ENCODE measurements at regions not wholly inside any gene's neighbourhood (a gene's known extent, or its start where the extent isn't known, plus 50 kb on each side); places are given as distances from the start of the nearest gene placed in this dataset.

- DNase-seq (ENCODE audit: low spot score) = no peak
- 74% methylated on average over 8 of the region's 8 CpGs for WGBS (ENCODE audit: low lambda C conversion rate, missing lambda C conversion rate)
- Histone ChIP-seq H3K27ac (no peak overlapping the region), H3K4me3 (no peak overlapping the region), H3K9me3 (ENCODE audit: low read depth) (no peaks in the 10 kb centered on the region), H3K4me1 (ENCODE audit: insufficient read depth) (no peaks in the 10 kb centered on the region), H3K79me2 (no peaks in the 10 kb centered on the region), H3K27me3 (no peaks in the 10 kb centered on the region), H3K36me3 (replicated peaks; ENCODE audit: insufficient read depth, low read depth) (no peaks in the 10 kb centered on the region), H3K4me2 (no peak overlapping the region), H4K20me1 (ENCODE audit: insufficient read depth, poor library complexity, severe bottlenecking) (no peaks in the 10 kb centered on the region), H2AFZ (no peak overlapping the region), H3K9me2 (replicated peaks; ENCODE audit: insufficient read depth) (no peaks in the 10 kb centered on the region)
- no peak for TF ChIP-seq CTCF (IDR thresholded peaks at IDR 0.05; ENCODE audit: poor library complexity)
- no peak for TF ChIP-seq EZH2phosphoT487 (IDR thresholded peaks at IDR 0.05; ENCODE audit: low read depth, severe bottlenecking, unreplicated experiment)
- no peak for TF ChIP-seq EZH2 (IDR thresholded peaks at IDR 0.05; ENCODE audit: borderline replicate concordance)
Observed at GRCh38 chr2:2719781-2720180, 388.7 kb upstream of the MYT1L start.

GRCh38 chr2:2719015-2719414 lies 387.9 kb upstream of the MYT1L start:
- WGBS (ENCODE audit: low lambda C conversion rate, missing lambda C conversion rate) = 54% methylated on average over 6 of the region's 6 CpGs

GRCh38 chr2:2717406-2717805 lies 386.3 kb upstream of the MYT1L start:
- no peak overlapping the region for H3K4me3 ChIP-seq
- no peak for TF ChIP-seq EZH2phosphoT487 (IDR thresholded peaks at IDR 0.05; ENCODE audit: low read depth, severe bottlenecking, unreplicated experiment)
- TF ChIP-seq CTCF (IDR thresholded peaks at IDR 0.05; ENCODE audit: poor library complexity) = no peak
- no peak for TF ChIP-seq EZH2 (IDR thresholded peaks at IDR 0.05; ENCODE audit: borderline replicate concordance)

More at GRCh38 chr2:2719015-2719414, 387.9 kb upstream of the MYT1L start:
- peak; percentile 25 for DNase-seq (ENCODE audit: low spot score)
- Histone ChIP-seq H3K4me3 (no peak overlapping the region), H3K4me2 (no peak overlapping the region), H3K4me1 (ENCODE audit: insufficient read depth) (no peaks in the 10 kb centered on the region), H3K36me3 (replicated peaks; ENCODE audit: insufficient read depth, low read depth) (no peaks in the 10 kb centered on the region), H3K27ac (no peak overlapping the region), H4K20me1 (ENCODE audit: insufficient read depth, poor library complexity, severe bottlenecking) (no peaks in the 10 kb centered on the region), H3K9me3 (ENCODE audit: low read depth) (no peaks in the 10 kb centered on the region), H2AFZ (no peak overlapping the region), H3K79me2 (no peaks in the 10 kb centered on the region), H3K9me2 (replicated peaks; ENCODE audit: insufficient read depth) (no peaks in the 10 kb centered on the region), H3K27me3 (no peaks in the 10 kb centered on the region)
- TF ChIP-seq EZH2 (IDR thresholded peaks at IDR 0.05; ENCODE audit: borderline replicate concordance) = no peak
- TF ChIP-seq EZH2phosphoT487 (IDR thresholded peaks at IDR 0.05; ENCODE audit: low read depth, severe bottlenecking, unreplicated experiment) = no peak
- no peak for TF ChIP-seq CTCF (IDR thresholded peaks at IDR 0.05; ENCODE audit: poor library complexity)

GRCh38 chr2:2716771-2717170 lies 385.7 kb upstream of the MYT1L start:
- no peak overlapping the region for H3K27ac ChIP-seq
- no peak overlapping the region for H3K4me2 ChIP-seq
- no peaks in the 10 kb centered on the region for H3K27me3 ChIP-seq
- H3K4me1 ChIP-seq (ENCODE audit: insufficient read depth) = no peaks in the 10 kb centered on the region
- no peaks in the 10 kb centered on the region for H3K36me3 ChIP-seq (replicated peaks; ENCODE audit: insufficient read depth, low read depth)
- no peaks in the 10 kb centered on the region for H3K79me2 ChIP-seq
- no peak overlapping the region for H3K4me3 ChIP-seq
- DNase-seq (ENCODE audit: low spot score) = no peak
- no peaks in the 10 kb centered on the region for H4K20me1 ChIP-seq (ENCODE audit: insufficient read depth, poor library complexity, severe bottlenecking)
- H3K9me2 ChIP-seq (replicated peaks; ENCODE audit: insufficient read depth) = no peaks in the 10 kb centered on the region
- WGBS (ENCODE audit: low lambda C conversion rate, missing lambda C conversion rate) = 90% methylated on average over 10 of the region's 11 CpGs
- H3K9me3 ChIP-seq (ENCODE audit: low read depth) = no peaks in the 10 kb centered on the region
- no peak for TF ChIP-seq EZH2 (IDR thresholded peaks at IDR 0.05; ENCODE audit: borderline replicate concordance)
- TF ChIP-seq EZH2phosphoT487 (IDR thresholded peaks at IDR 0.05; ENCODE audit: low read depth, severe bottlenecking, unreplicated experiment) = no peak
- no peak for TF ChIP-seq CTCF (IDR thresholded peaks at IDR 0.05; ENCODE audit: poor library complexity)
- H2AFZ ChIP-seq = no peak overlapping the region

More at GRCh38 chr2:2717406-2717805, 386.3 kb upstream of the MYT1L start:
- Histone ChIP-seq H3K27me3 (no peaks in the 10 kb centered on the region), H2AFZ (no peak overlapping the region), H3K4me1 (ENCODE audit: insufficient read depth) (no peaks in the 10 kb centered on the region), H3K9me2 (replicated peaks; ENCODE audit: insufficient read depth) (no peaks in the 10 kb centered on the region), H3K4me2 (no peak overlapping the region), H3K36me3 (replicated peaks; ENCODE audit: insufficient read depth, low read depth) (no peaks in the 10 kb centered on the region), H4K20me1 (ENCODE audit: insufficient read depth, poor library complexity, severe bottlenecking) (no peaks in the 10 kb centered on the region), H3K27ac (no peak overlapping the region), H3K9me3 (ENCODE audit: low read depth) (no peaks in the 10 kb centered on the region), H3K79me2 (no peaks in the 10 kb centered on the region)
- DNase-seq (ENCODE audit: low spot score) = no peak
- 77% methylated on average over 7 of the region's 7 CpGs for WGBS (ENCODE audit: low lambda C conversion rate, missing lambda C conversion rate)
